ENCODE measurements at regions not wholly inside any gene's neighbourhood (a gene's known extent, or its start where the extent isn't known, plus 50 kb on each side); places are given as distances from the start of the nearest gene placed in this dataset.
A peak's percentile ranks its signal among the peaks of the same experiment; 100 is the strongest.
"Not testable (repeated sequence)": the region's sequence is repeated elsewhere in the genome, so short reads cannot be mapped to it uniquely, and the experiment has no call there.

GRCh38 chr5:153939101-153939500 is 99.6 kb downstream of the FAM114A2 start:
- no peak for DNase-seq

- DNase-seq = no peak
These were observed 100.4 kb downstream of the FAM114A2 start for GRCh38 chr5:153938191-153938842.

GRCh38 chr5:153937661-153938060 is 101.0 kb downstream of the FAM114A2 start:
- no peak for DNase-seq

GRCh38 chr5:153935151-153935550 is 103.6 kb downstream of the FAM114A2 start:
- not testable (repeated sequence) for DNase-seq

- DNase-seq = no peak
These were observed 112.5 kb downstream of the FAM114A2 start for GRCh38 chr5:153926201-153926600.

GRCh38 chr5:153919161-153919560 is 119.5 kb downstream of the FAM114A2 start:
- DNase-seq = no peak

GRCh38 chr5:153907170-153907775 is 131.4 kb downstream of the FAM114A2 start:
- no peak for DNase-seq

- DNase-seq = no peak
These were observed 133.5 kb downstream of the FAM114A2 start for GRCh38 chr5:153905219-153905618.

GRCh38 chr5:153903321-153903720 is 135.4 kb downstream of the FAM114A2 start:
- DNase-seq = no peak

GRCh38 chr5:153902016-153902415 is 136.7 kb downstream of the FAM114A2 start:
- no peak for DNase-seq

- DNase-seq = no peak
These were observed 137.3 kb downstream of the FAM114A2 start for GRCh38 chr5:153901449-153901848.

- no peak for DNase-seq
These were observed 137.9 kb downstream of the FAM114A2 start for GRCh38 chr5:153900703-153901395.

GRCh38 chr5:153899746-153900145 is 139.0 kb downstream of the FAM114A2 start:
- no peak for DNase-seq

GRCh38 chr5:153896701-153897100 is 142.0 kb downstream of the FAM114A2 start:
- DNase-seq = peak; percentile 88

GRCh38 chr5:153896117-153896516 is 142.6 kb downstream of the FAM114A2 start:
- no peak for DNase-seq

GRCh38 chr5:153895266-153895665 is 143.4 kb downstream of the FAM114A2 start:
- DNase-seq = no peak

- DNase-seq = no peak
These were observed 144.9 kb downstream of the FAM114A2 start for GRCh38 chr5:153893817-153894216.

- no peak for DNase-seq
These were observed 147.3 kb downstream of the FAM114A2 start for GRCh38 chr5:153891394-153891793.

GRCh38 chr5:153888781-153889180 is 149.9 kb downstream of the FAM114A2 start:
- no peak for DNase-seq

GRCh38 chr5:153885141-153885540 is 153.6 kb downstream of the FAM114A2 start:
- no peak for DNase-seq

GRCh38 chr5:153884612-153884957 is 154.1 kb downstream of the FAM114A2 start:
- DNase-seq = no peak

GRCh38 chr5:153883854-153884611 is 154.7 kb downstream of the FAM114A2 start:
- no peak for DNase-seq

- no peak for DNase-seq
These were observed 157.0 kb downstream of the FAM114A2 start for GRCh38 chr5:153881687-153882086.

- DNase-seq = no peak
These were observed 158.6 kb downstream of the FAM114A2 start for GRCh38 chr5:153880106-153880505.

Data from RPMI8226 (cell line).